IMR-90 (cell line): ENCODE measurements at regions not wholly inside any gene's neighbourhood (a gene's known extent, or its start where the extent isn't known, plus 50 kb on each side); places are given as distances from the start of the nearest gene placed in this dataset.

Experiments used
- ATAC-seq: fragments of 200-7000 bp; cut with Tn5 transposase; 2 replicates; pipeline ENCODE4 v1.9.1; 2020; ENCODE audit warnings: low read depth, mild to moderate bottlenecking, moderate library complexity
- BruUV-seq: library from RNA; stranded (reverse); fragments of 400-500 nt; replicated peaks from 2 replicates; lab custom pipeline; 2021; lab: Mats Ljungman, UMichigan
- CTCF ChIA-PET: fragments of 300-600 bp; formaldehyde crosslinking; extraction: SDS; loops from one replicate; lab custom pipeline; 2021; ENCODE audit warnings: antibody characterized with exemption; lab: Yijun Ruan, JAX
- POLR2A ChIA-PET: fragments of 300-600 bp; sonication (Branson Sonifier 250); formaldehyde crosslinking; loops from one replicate; lab custom pipeline; 2022; ENCODE audit warnings: antibody characterized with exemption; ENCODE audit not compliant: unreplicated experiment; lab: Charles Lee
- DNase-seq: peaks from one replicate; pipeline ENCODE4 v3.0.0; 2013
- H2AFZ ChIP-seq: replicated peaks from 2 replicates; pipeline ENCODE3; 2013; ENCODE audit warnings: low read length, mild to moderate bottlenecking; ENCODE audit not compliant: poor library complexity
- H2AK5ac ChIP-seq: 2 replicates; pipeline ENCODE4 v1.6.1; 2013; ENCODE audit warnings: low read depth, low read length, inconsistent platforms
- H2AK9ac ChIP-seq: replicated peaks from 2 replicates; pipeline ENCODE3; 2013; ENCODE audit warnings: mild to moderate bottlenecking, low read depth, low read length, moderate library complexity; ENCODE audit not compliant: poor library complexity
- H2BK120ac ChIP-seq: 2 replicates; pipeline ENCODE4 v1.6.1; 2013; ENCODE audit warnings: low read depth, low read length, inconsistent platforms
- H2BK15ac ChIP-seq: 3 replicates; pipeline ENCODE4 v1.6.1; 2013; ENCODE audit warnings: low read depth, low read length, inconsistent platforms
- H2BK20ac ChIP-seq: 2 replicates; pipeline ENCODE4 v1.6.1; 2013; ENCODE audit warnings: low read depth, mild to moderate bottlenecking, inconsistent platforms, low read length, moderate library complexity
- H2BK5ac ChIP-seq: 2 replicates; pipeline ENCODE4 v1.6.1; 2013; ENCODE audit warnings: mild to moderate bottlenecking, low read depth, low read length, inconsistent platforms; ENCODE audit not compliant: poor library complexity, severe bottlenecking
- H3K14ac ChIP-seq: replicated peaks from 2 replicates; pipeline ENCODE4 v1.6.1; 2013; ENCODE audit warnings: low read depth, low read length, inconsistent platforms
- H3K18ac ChIP-seq: 2 replicates; pipeline ENCODE4 v1.6.1; 2013; ENCODE audit warnings: low read depth, low read length, control low read depth
- H3K23ac ChIP-seq: 2 replicates; pipeline ENCODE4 v1.6.1; 2013; ENCODE audit warnings: low read depth, low read length, inconsistent platforms
- H3K27ac ChIP-seq: 2 replicates; pipeline ENCODE4 v1.5.1; 2013; ENCODE audit warnings: mild to moderate bottlenecking, control low read depth, low read length; ENCODE audit not compliant: insufficient read depth
- H3K27me3 ChIP-seq: 2 replicates; pipeline ENCODE4 v1.6.1; 2013; ENCODE audit warnings: low read length; ENCODE audit not compliant: control insufficient read depth, insufficient read depth
- H3K36me3 ChIP-seq: 2 replicates; pipeline ENCODE4 v1.6.1; 2013; ENCODE audit warnings: low read length, mixed read lengths; ENCODE audit not compliant: control insufficient read depth, insufficient read depth
- H3K4ac ChIP-seq: 2 replicates; pipeline ENCODE4 v1.6.1; 2013; ENCODE audit warnings: low read depth, low read length, inconsistent platforms
- H3K4me1 ChIP-seq: 2 replicates; pipeline ENCODE4 v1.6.1; 2013; ENCODE audit warnings: low read length, mixed read lengths; ENCODE audit not compliant: control insufficient read depth, insufficient read depth
- H3K4me2 ChIP-seq: 2 replicates; pipeline ENCODE4 v1.6.1; 2013; ENCODE audit warnings: low read depth, mild to moderate bottlenecking, control low read depth, low read length, moderate library complexity
- H3K4me3 ChIP-seq: 2 replicates; pipeline ENCODE4 v1.5.1; 2013; ENCODE audit warnings: low read depth, mild to moderate bottlenecking, control low read depth, low read length, moderate library complexity; ENCODE audit not compliant: insufficient read depth
- H3K56ac ChIP-seq: 2 replicates; pipeline ENCODE4 v1.6.1; 2013; ENCODE audit warnings: low read length, inconsistent platforms; ENCODE audit not compliant: insufficient read depth; ENCODE audit errors: extremely low read depth
- H3K79me1 ChIP-seq, 2 experiments: 2 replicates each; pipeline ENCODE4 v1.6.1; 2013; ENCODE audit warnings: low read length in 2 of 2, inconsistent platforms in 1 of 2, low read depth in 1 of 2
- H3K9ac ChIP-seq: 2 replicates; pipeline ENCODE4 v1.6.1; 2013; ENCODE audit warnings: low read depth, low read length, control low read depth
- H3K9me1 ChIP-seq: 2 replicates; pipeline ENCODE4 v1.6.1; 2013; ENCODE audit warnings: low read length, inconsistent platforms; ENCODE audit not compliant: insufficient read depth
- H3K9me3 ChIP-seq: 2 replicates; pipeline ENCODE4 v1.6.1; 2013; ENCODE audit warnings: low read length; ENCODE audit not compliant: control insufficient read depth, insufficient read depth
- H4K20me1 ChIP-seq: 2 replicates; pipeline ENCODE4 v1.6.1; 2013; ENCODE audit warnings: low read length, inconsistent platforms; ENCODE audit not compliant: insufficient read depth
- H4K5ac ChIP-seq: 2 replicates; pipeline ENCODE4 v1.6.1; 2013; ENCODE audit warnings: mild to moderate bottlenecking, low read depth, low read length, control low read depth
- H4K8ac ChIP-seq, 2 experiments: 2 replicates each; pipeline ENCODE4 v1.6.1; 2013; ENCODE audit warnings: low read depth in 2 of 2, low read length in 2 of 2, control low read depth in 1 of 2, inconsistent platforms in 1 of 2
- H4K91ac ChIP-seq: 2 replicates; pipeline ENCODE4 v1.6.1; 2013; ENCODE audit warnings: low read depth, low read length, inconsistent platforms; ENCODE audit not compliant: insufficient read depth
- BHLHE40 ChIP-seq: fragments of 150-350 bp; IDR thresholded peaks from 2 replicates; pipeline ENCODE4 v1.6.1; 2016; ENCODE audit warnings: mild to moderate bottlenecking, low read depth, low read length
- CEBPB ChIP-seq: IDR thresholded peaks from 2 replicates; pipeline ENCODE4 v1.6.1; 2012; ENCODE audit warnings: low read depth, low read length, improper control_type of control experiment
- CTCF ChIP-seq: conservative IDR thresholded peaks from 2 replicates; pipeline ENCODE4 v1.5.1; 2012; ENCODE audit warnings: mild to moderate bottlenecking, low read depth, low read length, improper control_type of control experiment
- ELK1 ChIP-seq: fragments of 150-350 bp; IDR thresholded peaks from 2 replicates; pipeline ENCODE4 v1.6.1; 2016; ENCODE audit warnings: low read depth, mild to moderate bottlenecking, low read length, moderate library complexity, borderline replicate concordance
- FOS ChIP-seq: fragments of 150-350 bp; IDR thresholded peaks from 2 replicates; pipeline ENCODE4 v1.6.1; 2016; ENCODE audit warnings: low read depth, low read length
- MAFK ChIP-seq: IDR thresholded peaks from 2 replicates; pipeline ENCODE4 v1.6.1; 2012; ENCODE audit warnings: low read depth, low read length, improper control_type of control experiment
- MAZ ChIP-seq: IDR thresholded peaks from 2 replicates; pipeline ENCODE4 v1.6.1; 2012; ENCODE audit warnings: low read depth, mild to moderate bottlenecking, low read length, improper control_type of control experiment, moderate library complexity, borderline replicate concordance
- MXI1 ChIP-seq: IDR thresholded peaks from 2 replicates; pipeline ENCODE4 v1.6.1; 2012; ENCODE audit warnings: low read depth, mild to moderate bottlenecking, low read length, moderate library complexity, borderline replicate concordance
- NFE2L2 ChIP-seq: fragments of 150-350 bp; IDR thresholded peaks from 2 replicates; pipeline ENCODE4 v1.6.1; 2016; ENCODE audit warnings: low read depth, mild to moderate bottlenecking, low read length
- POLR2A ChIP-seq: IDR thresholded peaks from 2 replicates; pipeline ENCODE4 v1.6.1; 2012; ENCODE audit warnings: mild to moderate bottlenecking, low read depth, low read length
- RAD21 ChIP-seq: IDR thresholded peaks from 2 replicates; pipeline ENCODE4 v1.6.1; 2012; ENCODE audit warnings: low read length, improper control_type of control experiment
- RCOR1 ChIP-seq: IDR thresholded peaks from 2 replicates; pipeline ENCODE4 v1.6.1; 2012; ENCODE audit warnings: mild to moderate bottlenecking, low read length, improper control_type of control experiment; ENCODE audit not compliant: insufficient replicate concordance
- RFX5 ChIP-seq: IDR thresholded peaks from 2 replicates; pipeline ENCODE4 v1.8.0; 2012; ENCODE audit warnings: low read depth, mild to moderate bottlenecking, low read length, moderate library complexity
- SMC3 ChIP-seq: fragments of 150-350 bp; IDR thresholded peaks from 2 replicates; pipeline ENCODE4 v1.6.1; 2016; ENCODE audit warnings: low read depth, mild to moderate bottlenecking, antibody characterized with exemption, low read length, moderate library complexity
- USF2 ChIP-seq: fragments of 150-350 bp; IDR thresholded peaks from 2 replicates; pipeline ENCODE4 v1.6.1; 2017; ENCODE audit warnings: mild to moderate bottlenecking, antibody characterized with exemption, low read length, low read depth
- WGBS, 2 experiments: methylation state at CpG; one replicate each; pipeline versions ENCODE4 v1.1.5 to v1.1.7; 2013; ENCODE audit warnings: missing lambda C conversion rate in 2 of 2; ENCODE audit not compliant: insufficient read length in 1 of 2; ENCODE audit errors: extremely low coverage in 2 of 2; 5-methylcytosine and 5-hydroxymethylcytosine counted together
- dilution Hi-C: fragments of 300-500 bp; cut with HindIII; formaldehyde crosslinking; loops from one replicate; pipeline ENCODE4 v1.14.3; 2018; ENCODE audit warnings: low sequenced_read_pairs; ENCODE audit not compliant: unreplicated experiment
- in situ Hi-C: fragments of 300-500 bp; cut with MboI; formaldehyde crosslinking; loops from 3 replicates; pipeline ENCODE4 v1.14.3; 2019; ENCODE audit warnings: low sequenced_read_pairs, inconsistent platforms, mixed read lengths
- intact Hi-C: fragments of 100-400 bp; cut with micrococcal nuclease; formaldehyde crosslinking; loops from 2 replicates; pipeline ENCODE4 v1.10.0; 2022

- H4K20me1 ChIP-seq: no peaks in the 10 kb centered on the region
- dilution Hi-C loops (no loop called here), in situ Hi-C loops (no loop called here), intact Hi-C loops (no loop called here)
- no peak overlapping the region for H2BK5ac ChIP-seq
- no peak overlapping the region for H3K27ac ChIP-seq
- no peak overlapping the region for H3K14ac ChIP-seq
- H2BK15ac ChIP-seq: no peak overlapping the region
- no CpG with 5 or more reads among the region's 4 CpGs for WGBS, 2 experiments
- no peak overlapping the region for H3K18ac ChIP-seq
- TF ChIP-seq SMC3 (no peak), MXI1 (no peak), RAD21 (no peak), USF2 (no peak), NFE2L2 (no peak), CTCF (no peak), ELK1 (no peak), RFX5 (no peak), FOS (no peak), POLR2A (no peak), BHLHE40 (no peak), MAFK (no peak), CEBPB (no peak), RCOR1 (no peak), MAZ (no peak)
- ATAC-seq (no peak), DNase-seq (no peak)
- no peak overlapping the region for H4K91ac ChIP-seq
- H3K79me1 ChIP-seq: no peaks in the 10 kb centered on the region
- H3K56ac ChIP-seq: no peak overlapping the region
- no peak overlapping the region for H2AFZ ChIP-seq
- no peak overlapping the region for H3K23ac ChIP-seq
- no peaks in the 10 kb centered on the region for H3K4me1 ChIP-seq
- no peak overlapping the region for H4K8ac ChIP-seq
- H3K4me2 ChIP-seq: no peak overlapping the region
- H2BK120ac ChIP-seq: no peak overlapping the region
- no peak overlapping the region for H3K9ac ChIP-seq
- H2BK20ac ChIP-seq: no peak overlapping the region
- no peak overlapping the region for H3K4me3 ChIP-seq
- no peaks in the 10 kb centered on the region for H3K9me3 ChIP-seq
- POLR2A ChIA-PET: no interaction called here
- no peaks in the 10 kb centered on the region for H3K27me3 ChIP-seq
- no peaks in the 10 kb centered on the region for H3K9me1 ChIP-seq
- no peaks in the 10 kb centered on the region for H3K36me3 ChIP-seq
- no peak overlapping the region for H3K4ac ChIP-seq
- no peak overlapping the region for H4K5ac ChIP-seq
- CTCF ChIA-PET: no interaction called here
- H2AK5ac ChIP-seq: no peak overlapping the region
- no TSS peak for BruUV-seq
- no peak overlapping the region for H2AK9ac ChIP-seq
Observed at GRCh38 chrX:81355436-81355835, 153.5 kb downstream of the SH3BGRL start.
